CD4-positive, alpha-beta T cell treated with Interleukin-10 for 1 hour (primary cell): ENCODE measurements at regions not wholly inside any gene's neighbourhood (a gene's known extent, or its start where the extent isn't known, plus 50 kb on each side); places are given as distances from the start of the nearest gene placed in this dataset.

Source experiments
- DNase-seq: peaks from one replicate; pipeline ENCODE4 v3.0.0-alpha.2; 2020

DNA sequence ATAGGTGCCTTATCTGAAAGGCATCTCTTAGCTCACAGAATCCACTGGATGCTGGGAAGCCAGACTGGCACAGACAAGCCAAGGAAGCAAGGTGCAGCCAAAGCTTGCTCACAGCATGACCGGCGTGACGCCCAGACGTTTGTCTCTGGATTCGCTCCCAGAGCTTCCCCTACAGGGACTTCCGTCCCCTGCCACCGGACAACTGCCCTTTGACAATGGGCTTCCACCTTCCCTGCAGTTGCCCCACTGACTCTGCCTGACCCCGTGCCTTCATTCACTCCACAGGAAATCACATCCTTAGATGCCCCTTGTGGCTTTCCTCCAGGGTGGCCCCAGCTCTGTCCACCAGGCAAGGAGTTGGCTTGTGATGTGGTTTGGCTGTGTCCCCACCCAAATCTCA, 94.8 kb upstream of the CDH4 start:
- no peak for DNase-seq

DNA sequence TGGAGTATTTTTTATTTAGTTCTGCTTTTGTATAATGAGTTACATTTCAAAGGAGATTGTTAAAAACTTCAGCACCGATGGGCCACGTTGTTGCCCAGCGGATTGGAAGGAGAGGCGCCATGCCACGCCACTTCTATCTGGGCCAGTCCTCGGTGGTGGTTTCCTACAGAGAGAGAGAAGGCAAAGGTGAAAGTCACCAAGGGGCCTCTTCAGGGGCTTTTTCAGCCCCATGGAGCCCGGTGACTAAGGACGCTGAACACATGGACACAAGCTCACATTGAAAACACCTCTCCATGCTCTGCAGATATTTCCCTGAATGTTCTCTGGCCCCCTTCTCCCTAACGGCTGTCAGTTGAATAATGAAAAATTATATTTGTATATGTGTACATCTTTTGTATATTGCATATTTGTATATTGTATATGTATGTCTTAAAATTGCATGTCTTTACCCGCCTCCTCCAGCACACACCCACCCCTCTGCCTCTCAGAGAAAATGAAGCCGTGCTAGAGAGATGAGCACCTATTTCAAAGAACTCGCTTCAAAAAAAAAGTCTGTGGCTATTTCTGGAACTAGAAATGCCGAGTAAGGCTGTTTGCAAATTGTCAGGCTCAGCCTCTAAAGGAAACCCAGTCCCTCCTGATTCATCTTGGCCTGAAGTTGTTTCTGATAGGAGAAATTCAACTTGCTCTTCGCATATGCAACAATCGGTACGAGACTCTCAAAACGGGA, 91.9 kb upstream of the CDH4 start:
- no peak for DNase-seq

DNA sequence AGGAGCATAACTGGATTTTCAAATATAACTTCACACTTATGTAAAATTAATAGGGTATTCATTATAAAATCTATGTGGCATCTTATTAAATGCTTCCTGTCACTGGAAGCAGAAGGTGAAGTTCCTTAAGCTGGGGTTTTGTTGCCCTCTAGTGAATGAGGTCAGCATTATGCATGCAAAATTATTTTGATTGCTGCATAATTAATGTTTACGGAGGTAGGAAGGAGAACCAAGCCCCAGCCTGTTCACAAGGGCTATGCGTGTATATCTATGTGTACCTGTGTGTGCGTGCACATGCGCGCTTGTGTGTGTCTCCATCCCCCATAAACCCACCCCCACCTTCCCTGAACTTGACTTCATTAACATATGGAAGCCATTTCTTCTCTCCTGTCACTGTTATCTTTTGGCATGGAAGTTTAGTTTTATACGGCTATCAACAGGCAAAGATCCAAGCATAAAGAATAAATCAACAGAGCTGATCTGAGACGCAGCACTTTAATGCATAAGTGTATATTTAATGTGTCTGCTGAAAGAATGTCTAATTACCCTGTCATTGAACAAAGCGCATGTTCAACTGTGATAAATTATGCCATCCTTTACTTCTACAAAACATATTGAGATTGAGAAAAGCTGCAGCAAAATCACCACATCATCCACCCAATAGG, 90.2 kb upstream of the CDH4 start:
- DNase-seq, result no peak

DNA sequence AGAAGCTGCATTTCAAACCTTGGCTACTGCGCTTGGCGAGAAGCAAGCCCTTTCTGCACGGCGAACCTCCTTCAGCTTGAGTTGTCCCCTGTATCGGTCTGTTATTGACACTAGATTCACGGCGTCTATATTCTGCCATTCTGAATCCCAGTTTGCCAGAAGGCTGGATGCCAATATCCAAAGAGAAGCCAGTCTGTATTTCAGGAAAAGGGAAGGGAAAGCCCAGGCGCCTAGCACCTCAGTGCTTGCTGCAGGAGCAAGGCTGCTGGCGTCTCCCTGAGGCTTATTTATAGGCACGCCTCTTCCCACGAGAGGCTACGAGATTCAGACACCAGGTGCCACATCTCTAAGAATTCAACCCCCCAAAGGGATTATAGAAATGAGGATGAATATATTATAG, 89.6 kb upstream of the CDH4 start:
- DNase-seq, result no peak

DNA sequence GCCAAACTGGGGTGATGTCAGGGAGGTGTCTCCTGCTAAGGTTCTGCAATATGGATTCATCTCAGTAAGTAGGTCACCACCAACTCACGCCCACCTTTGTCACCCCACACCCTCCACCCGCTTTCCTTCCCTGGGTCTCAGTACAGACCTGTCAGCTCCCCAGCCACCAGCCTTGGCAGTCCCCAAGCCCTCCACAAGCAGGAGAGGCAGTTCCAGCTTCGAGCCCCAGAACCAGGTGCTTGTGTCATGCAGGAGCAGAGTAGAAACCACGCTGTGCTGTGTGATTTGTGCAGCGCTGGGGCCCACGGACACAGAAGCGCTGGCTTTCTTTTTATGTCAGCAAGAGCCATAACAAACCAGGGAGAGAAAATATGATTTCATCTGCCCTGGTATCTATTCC, 89.0 kb upstream of the CDH4 start:
- no peak for DNase-seq

DNA sequence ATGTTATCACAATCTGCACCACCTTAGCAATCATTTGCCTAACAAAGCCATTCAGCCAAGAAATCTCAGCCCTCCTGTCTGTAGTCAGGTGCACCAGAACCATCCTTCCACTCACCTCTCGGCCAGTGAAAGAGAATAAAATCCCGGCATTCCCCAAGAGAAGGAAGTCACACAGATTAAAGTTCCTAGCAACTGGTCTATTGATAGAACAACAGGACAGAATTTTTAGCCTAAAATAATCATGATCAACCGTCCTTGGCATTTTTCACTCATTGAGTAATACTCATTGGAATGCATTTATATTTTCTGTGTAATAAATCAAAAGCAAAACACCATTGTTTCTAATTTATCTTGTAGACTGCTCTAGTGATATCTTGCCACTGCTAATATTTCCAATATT, 85.7 kb upstream of the CDH4 start:
- no peak for DNase-seq

DNA sequence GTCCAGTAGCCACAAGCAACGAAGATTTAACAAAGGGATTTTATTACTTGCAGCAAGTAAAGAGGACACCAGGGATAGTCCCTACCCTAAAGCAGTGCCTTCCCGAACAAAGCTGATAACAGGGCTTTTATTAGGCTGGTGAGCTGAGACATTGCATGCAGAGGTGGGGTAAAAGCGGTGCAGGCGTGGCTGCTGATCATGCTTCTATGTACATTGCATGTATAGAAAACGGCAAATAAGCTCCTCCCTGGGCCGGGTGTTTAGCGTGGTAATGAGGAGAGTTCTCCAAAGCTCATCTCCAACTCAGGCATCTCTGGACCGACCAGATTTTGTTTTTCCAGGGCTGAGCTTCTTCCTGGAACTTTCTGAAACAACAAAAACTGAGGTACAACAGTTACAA, 83.5 kb upstream of the CDH4 start:
- DNase-seq, result no peak

DNA sequence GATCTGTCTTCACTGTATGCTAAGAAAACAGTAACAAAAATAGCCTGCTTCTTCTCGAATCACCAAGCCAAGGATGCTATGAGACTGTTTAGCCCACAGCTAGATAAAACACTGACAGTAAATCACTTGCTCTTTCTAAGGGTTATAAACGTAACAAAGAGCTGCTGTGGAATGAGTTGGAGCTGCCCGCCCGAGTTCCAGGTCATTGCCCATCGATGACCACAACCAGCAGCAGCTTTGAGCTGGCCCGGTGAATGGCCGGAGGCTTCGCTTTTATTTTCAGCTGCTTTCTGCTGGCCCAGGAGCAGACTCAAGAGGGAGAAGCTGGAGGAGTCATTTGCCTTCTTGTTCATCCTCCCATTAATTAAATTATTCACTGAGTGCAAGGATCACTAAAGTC, 82.2 kb upstream of the CDH4 start:
- no peak for DNase-seq

DNA sequence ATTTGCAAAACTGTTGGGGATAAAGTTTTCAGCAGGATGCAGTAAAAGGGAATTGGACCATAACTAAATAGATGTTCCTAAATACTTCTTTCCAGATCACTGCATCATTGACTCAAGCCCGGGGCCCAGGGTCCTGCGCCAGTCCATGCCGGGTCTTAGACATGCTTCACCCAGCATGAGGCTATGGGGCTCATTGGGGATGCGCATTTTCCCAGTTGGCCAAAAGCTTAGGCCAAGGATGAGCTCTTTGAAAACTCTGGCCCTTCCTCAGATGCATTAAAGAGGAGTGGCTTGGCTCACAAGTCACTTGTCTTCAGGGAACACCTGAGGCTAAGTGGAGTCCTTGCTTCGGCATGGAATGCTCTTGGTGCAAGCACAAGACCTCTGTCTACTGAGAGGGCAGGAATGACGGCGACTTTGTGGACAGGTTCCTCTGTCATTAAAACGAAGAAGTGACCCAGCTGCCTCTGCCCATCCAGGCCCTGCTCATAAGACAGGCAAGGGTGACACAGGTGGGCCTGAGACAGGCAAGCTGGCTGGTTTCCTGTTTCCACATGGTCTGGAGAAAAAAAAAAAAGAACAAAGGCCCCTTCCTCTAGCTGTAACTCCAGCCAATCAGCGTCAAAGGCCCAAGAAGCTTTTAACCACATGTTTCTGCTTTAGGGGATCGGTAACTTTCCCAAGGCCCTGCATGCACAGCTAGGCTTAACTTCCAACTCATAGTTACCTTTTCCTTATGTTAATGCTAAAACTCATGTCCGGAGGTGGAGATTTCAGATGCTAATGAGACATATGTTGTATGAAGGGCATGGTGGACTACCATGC, 81.4 kb upstream of the CDH4 start:
- DNase-seq, result no peak

DNA sequence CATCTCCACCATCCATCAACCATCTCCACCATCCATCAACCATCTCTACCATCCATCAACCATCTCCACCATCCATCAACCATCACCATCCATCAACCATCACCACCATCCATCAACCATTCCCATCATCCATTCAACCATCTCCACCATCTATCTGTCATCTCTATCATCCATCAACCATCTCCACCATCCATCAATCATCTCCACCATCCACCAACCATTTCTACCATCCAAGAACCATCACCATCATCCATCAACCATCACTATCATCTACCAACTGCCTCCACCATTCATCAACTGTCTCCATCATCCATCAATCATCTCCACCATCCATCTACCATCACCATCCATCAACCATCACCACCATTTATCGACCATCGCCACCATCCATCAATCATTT, 78.8 kb upstream of the CDH4 start:
- DNase-seq, result no peak

DNA sequence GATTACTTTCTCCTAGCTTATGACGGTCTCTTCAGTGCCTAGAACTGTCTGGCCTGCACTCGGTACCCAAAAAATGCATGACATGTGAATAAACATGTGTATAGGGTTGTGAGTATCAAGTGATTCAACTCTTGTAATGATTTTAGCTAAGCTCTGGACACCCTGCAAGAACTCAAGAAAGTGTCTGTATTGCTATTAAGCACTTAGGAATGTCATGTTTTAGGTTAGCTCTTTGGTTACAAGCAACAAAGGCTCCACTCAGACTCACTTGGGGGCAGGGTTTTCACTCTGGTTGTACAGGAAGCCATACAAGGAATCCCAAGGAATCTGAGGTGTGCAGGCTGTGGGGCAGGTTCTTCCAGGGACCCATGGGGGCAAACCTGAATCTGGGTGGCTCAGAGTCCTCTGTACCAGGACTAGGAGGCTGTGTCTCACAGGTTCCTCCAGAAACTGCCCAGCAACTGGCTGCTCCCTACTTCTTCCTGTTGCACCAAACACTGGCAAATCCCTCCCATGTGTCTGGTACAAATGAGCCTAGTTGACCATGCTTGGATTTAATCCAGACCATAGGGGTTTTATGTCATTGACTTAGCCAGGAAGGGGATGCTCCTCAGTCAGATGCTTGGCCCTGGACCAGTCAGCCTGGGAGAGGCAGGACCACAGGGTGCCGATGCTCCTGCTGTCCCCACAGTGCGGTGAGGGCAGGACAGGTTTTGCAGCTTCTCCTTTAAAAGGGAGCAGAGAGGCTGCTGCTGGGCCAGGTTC, 77.9 kb upstream of the CDH4 start:
- no peak for DNase-seq

DNA sequence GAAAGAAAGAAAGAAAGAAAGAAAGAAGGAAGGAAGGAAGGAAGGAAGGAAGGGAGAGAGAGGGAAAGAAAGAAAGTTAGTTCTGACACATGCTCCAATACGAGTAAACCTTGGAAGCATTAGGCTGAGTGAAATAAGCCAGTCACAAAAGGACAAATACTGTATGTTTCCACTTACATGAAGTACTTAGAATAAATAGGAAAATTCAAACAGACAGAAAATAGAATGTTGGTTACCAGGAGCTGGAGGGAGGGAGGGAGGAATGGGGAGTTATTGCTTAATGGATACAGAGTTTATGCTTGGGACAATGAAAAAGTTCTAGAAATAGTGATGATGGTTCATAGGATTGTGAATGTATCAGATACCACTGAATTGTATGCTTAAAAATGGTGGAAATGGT, 75.2 kb upstream of the CDH4 start:
- DNase-seq, result no peak

DNA sequence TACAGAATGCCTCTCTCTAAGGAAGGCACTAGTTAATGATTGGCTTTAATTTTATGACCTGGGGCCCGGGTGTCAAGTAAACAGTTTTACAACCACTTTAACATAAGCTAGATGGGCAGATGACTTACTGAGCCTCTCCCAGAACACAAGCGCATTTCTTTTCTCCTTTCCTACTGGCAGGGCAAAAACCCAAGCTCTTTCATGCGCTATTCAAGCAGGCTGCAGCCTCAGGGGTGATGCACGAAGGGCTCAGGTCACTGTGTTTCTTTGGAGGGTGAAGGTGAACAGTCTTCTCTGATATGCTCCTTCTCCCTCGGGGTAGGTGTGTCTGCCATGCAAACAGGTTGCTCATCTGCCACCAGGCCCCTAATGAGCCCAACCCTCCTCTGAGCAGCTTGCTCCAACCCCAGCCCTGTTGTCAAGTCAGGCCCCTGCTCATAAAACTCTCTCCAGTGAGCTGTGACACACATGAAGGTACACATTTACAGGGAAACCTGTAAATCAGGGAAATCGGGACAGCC, 73.5 kb upstream of the CDH4 start:
- no peak for DNase-seq

DNA sequence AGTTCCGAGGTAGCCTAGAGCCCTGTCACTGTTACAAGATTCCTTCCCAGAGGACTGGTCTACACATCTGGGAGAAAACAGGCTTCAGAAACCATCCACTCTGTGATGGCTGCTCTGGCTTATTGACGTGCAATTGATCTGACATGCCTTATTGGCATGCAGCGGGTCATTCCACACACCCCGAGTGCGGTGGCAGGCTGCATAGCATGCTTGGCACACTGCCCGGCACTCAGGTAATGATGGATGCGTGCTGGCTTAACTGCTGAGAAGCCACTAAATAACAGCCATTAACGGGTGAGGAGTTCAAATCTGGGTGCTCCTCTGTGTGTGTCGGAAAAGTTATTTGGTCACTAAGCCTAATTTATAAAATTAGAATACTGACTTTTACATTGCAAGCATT, 67.9 kb upstream of the CDH4 start:
- no peak for DNase-seq

DNA sequence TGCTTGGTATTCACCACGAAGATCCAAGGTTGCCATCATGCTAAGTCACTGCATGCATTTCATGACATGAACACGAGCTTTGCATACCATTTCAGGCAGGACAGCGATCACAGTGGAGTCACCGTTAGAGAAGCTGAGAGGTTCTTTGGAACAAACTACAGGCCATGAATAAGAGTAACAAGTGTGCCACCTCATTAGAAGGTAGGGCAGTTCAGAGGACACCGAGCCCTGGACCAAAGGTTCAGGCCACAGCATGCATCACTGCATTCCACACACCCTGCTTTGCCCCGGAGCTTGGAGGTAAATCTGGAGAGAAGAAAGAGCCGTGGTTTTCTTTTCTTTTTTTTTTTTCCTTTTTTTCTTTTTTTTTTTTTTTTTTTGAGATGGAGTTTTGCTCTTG, 66.9 kb upstream of the CDH4 start:
- DNase-seq, result no peak

DNA sequence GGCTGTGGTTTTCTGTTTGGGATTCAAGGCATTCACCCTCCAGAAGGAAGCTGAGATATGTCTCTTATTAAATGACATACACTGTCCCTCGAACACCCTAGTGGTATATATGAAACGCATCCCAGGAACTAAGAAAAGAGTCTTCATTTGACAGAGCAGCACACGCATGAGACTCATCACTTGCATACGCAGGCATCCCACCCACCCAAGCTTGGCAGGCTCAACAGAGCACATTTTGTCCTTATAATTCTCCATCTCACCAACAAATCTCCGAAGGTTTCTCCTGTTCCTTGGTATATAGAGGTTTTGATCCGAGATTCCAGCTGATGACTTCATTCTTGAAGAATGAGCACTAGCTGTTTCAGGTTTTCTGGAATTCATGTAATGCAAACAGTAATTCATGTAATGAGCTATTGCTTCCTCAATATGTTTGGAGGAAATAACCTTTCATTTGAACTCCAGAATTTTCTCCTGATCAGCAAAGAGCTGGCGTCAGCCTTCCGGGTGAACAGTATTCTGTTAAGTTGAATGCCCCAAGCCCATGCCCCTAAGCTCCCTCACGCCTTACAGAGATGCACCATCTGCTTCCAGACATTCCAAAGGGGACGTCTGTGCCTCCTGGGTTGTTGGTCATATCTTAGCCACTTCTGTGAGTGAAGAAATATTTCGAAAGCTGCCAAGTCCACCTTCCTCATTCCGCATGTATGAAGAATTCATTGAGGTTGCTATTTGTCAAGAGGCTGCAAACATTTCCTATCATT, 66.0 kb upstream of the CDH4 start:
- no peak for DNase-seq

DNA sequence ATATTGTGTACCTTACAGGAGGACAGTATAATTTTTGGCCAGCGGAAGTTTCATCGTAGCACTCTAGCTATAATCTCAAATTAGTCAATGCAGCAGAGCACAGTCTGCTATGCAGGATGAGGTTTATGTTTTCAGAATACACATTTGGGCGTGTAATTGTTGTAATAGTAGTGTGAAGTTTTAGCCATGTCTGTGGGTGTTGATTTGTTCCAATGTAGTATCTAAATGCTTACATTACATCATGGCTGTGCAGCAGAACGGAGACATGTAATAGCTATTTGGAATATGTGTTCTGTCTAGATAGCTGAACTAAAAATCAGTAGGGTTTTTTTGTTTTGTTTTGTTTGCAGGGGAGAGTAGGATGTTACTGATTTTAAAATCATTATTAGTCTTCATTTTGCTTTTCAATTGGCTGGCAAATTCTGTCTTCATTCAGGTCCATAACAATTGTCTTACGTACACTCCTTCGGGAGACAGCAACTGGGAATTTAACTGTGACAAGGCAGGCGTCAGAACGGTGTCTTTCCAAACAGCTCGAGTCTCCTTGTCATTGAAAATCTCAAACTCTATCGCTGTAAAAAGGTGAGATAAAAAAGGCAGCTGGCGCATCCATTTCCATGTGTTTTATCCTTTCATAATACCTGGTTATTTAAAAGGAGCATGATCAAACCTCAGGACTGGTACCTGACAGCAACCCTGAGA, 65.1 kb upstream of the CDH4 start:
- DNase-seq, result no peak

DNA sequence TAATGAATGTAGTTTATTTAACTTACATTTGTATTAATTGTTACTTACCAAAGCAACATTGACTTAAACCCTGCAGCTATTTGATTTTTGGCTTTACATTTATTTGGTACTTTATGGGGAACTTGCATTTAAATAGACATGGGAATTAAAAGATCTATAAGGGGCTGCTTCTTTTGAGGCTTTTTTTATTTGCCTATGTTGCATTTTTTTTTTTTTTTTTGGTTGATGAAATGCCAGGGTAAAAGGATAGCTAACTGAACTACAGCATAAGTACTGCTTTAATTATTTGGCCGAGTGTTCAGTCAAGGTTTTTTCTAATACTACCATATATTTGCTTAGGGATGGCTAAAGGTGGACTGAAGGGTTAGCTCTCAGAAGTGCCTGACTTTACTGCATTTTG, 62.5 kb upstream of the CDH4 start:
- no peak for DNase-seq

DNA sequence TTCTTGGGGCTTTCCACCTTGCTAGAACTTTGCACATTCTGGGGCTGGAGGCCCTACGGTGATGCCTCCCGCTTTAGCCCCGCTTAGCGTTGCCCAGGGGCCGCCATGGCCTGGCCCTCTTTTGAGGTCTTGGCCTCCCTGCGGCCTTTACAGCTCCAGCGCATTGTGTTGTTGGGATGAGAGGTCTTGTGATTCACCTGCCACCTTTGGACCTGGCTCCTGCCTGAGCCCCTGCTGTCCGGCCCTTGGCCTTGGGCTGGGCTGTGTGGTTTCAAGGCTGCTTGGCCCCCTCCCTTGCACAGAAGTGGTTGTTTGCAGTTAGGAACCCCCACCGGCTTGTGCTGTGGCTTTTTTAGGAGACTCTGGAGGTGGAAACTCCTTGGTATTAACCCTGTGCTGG, 61.0 kb upstream of the CDH4 start:
- no peak for DNase-seq

DNA sequence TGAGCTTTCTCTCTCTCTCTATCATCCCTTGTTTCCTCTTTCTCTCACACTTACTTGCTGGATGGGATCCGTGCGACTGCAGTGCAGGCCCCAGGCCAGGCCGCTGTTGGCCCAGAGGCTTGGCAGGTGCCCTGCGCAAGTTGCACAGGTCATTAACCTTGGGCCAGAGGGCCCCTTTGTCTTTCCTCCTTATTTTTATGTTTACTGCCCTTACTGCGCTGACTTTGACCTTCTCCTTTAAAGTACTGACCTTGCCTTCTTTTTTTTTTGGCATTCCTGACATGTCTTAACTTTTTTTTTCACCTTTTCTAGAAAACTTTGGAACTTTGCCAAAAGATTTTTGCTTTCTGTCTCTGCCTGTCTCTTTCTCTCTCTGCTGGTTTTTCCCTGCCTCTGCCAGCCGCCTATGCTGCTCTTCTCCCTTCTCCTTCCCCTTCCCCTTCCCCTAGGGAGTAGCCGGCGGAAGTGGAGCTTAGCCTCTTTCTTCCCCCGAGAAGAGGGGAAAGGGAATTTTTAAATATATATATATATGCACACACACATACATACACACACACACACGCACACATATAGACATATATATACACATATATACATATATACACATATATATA, 59.6 kb upstream of the CDH4 start:
- no peak for DNase-seq

DNA sequence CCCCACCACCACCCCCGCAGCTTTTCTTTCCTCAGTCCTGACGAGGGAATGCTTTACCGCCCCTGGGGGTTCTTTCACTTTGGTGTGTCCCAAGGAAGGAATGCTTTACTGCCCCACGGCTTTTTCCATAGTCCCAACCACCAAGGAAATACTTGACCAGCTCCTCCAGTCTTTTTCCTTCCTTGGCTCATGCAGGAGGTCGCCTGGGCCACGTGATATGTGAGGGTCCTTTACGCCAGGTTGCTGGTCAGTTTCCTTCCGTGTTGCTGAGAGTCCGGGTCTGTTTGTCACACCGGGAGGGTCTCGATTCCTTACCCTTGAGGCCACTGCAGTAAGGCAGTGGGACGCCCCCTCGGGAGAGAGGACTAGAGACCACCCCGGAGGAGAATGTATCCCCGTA, 58.9 kb upstream of the CDH4 start:
- DNase-seq, result no peak
